OCI-LY7 (cell line): ENCODE measurements at regions not wholly inside any gene's neighbourhood (a gene's known extent, or its start where the extent isn't known, plus 50 kb on each side); places are given as distances from the start of the nearest gene placed in this dataset.

ENCODE experiments used
- EZH2phosphoT487 ChIP-seq: fragments of 200-600 bp; sonication (generic); IDR thresholded peaks from 2 replicates; pipeline ENCODE4 v1.6.1; 2018; ENCODE audit warnings: low read depth, borderline replicate concordance, mild to moderate bottlenecking, mixed run types, antibody characterized with exemption, low read length, moderate library complexity, mixed read lengths
- TF ChIP-seq, protein P1 (sequence below): fragments of 200-600 bp; sonication (generic); conservative IDR thresholded peaks from 2 replicates; pipeline ENCODE4 v1.5.1; 2014; ENCODE audit warnings: mild to moderate bottlenecking, antibody characterized with exemption, low read length, moderate library complexity, mixed read lengths

DNA sequence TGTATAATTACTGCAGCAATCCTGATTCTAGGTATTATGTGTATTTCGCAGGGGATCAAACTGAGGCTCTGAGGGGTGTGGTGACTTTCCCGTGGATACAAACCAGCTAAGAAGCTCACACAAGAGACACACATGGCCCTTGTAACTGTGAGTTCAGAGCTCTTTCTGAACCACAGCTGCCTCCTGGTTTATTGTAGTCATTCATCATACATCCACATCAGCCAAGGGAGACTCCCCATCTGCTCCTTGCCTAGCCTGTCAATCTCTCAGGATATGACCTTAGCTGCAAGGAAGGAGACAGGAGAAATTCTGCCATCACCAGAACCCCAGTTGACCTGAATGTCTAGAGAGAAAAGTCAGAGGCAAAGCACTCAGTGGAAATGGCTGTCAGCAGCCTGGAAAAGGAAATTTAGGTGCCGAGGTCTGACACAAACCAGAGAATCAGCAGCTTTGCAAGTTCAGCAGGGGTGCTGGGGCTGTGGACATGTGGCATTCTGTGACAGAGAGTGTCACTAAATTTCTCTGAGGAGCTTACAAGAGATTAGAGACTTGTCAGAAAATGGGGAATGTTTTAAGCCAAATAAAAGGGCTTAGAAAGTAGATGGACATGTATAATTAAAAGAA, 209.5 kb downstream of the AASDHPPT start:
- TF ChIP-seq, protein P1, sequence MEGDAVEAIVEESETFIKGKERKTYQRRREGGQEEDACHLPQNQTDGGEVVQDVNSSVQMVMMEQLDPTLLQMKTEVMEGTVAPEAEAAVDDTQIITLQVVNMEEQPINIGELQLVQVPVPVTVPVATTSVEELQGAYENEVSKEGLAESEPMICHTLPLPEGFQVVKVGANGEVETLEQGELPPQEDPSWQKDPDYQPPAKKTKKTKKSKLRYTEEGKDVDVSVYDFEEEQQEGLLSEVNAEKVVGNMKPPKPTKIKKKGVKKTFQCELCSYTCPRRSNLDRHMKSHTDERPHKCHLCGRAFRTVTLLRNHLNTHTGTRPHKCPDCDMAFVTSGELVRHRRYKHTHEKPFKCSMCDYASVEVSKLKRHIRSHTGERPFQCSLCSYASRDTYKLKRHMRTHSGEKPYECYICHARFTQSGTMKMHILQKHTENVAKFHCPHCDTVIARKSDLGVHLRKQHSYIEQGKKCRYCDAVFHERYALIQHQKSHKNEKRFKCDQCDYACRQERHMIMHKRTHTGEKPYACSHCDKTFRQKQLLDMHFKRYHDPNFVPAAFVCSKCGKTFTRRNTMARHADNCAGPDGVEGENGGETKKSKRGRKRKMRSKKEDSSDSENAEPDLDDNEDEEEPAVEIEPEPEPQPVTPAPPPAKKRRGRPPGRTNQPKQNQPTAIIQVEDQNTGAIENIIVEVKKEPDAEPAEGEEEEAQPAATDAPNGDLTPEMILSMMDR, result no peak
- no peak for TF ChIP-seq EZH2phosphoT487
